HG02981 (cell line): ENCODE measurements at regions not wholly inside any gene's neighbourhood (a gene's known extent, or its start where the extent isn't known, plus 50 kb on each side); places are given as distances from the start of the nearest gene placed in this dataset.
"Not testable (repeated sequence)": the region's sequence is repeated elsewhere in the genome, so short reads cannot be mapped to it uniquely, and the experiment has no call there.

Experiments
- ATAC-seq: cut with Tn5 transposase; IDR thresholded peaks from one replicate; pipeline ENCODE4 v1.9.1; 2021; ENCODE audit warnings: mild to moderate bottlenecking, moderate library complexity; ENCODE audit not compliant: unreplicated experiment

DNA sequence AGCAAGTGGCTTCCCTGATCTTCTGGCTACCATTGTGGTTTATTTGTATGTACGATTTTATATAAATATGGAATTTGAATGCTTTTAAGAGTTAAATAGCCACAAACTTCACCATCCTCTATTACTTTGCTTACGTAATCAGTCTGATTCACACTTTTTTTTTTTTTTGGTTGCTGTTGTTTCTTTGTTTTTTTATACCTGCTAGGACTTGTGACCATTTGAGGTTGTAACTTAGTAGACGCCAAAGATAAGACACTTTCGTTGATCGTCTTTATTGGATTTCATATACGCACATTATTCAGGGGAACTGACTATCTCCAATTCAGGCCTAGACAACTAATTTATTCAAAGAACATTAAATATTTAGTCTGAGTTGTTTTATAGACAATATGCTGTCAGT is 559.0 kb downstream of the CBLN4 start:
- no peak for ATAC-seq

GRCh38 chr20:55439070-55439469 is 566.2 kb downstream of the CBLN4 start:
- no peak for ATAC-seq

GRCh38 chr20:55437798-55438415 is 567.4 kb downstream of the CBLN4 start:
- ATAC-seq = no peak

DNA sequence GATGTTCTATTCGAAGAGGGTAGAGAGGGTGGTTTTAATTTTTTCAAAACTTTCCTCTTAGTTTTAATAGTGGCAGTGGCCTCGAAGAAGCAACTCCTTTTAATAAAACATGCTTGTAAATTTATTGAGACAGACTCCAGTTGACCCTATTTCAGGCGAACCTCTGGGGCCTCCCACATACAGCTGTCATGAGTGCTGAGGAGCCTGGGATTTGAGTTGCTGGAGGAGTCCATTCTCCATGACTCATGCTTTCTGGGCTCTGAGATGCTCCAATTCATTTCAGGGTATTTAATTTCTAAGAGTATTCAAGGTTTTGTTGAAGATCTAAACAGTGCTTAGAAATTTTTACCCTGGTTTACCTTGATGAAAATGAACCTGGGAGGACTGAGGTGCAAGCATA is 580.4 kb downstream of the CBLN4 start:
- no peak for ATAC-seq

DNA sequence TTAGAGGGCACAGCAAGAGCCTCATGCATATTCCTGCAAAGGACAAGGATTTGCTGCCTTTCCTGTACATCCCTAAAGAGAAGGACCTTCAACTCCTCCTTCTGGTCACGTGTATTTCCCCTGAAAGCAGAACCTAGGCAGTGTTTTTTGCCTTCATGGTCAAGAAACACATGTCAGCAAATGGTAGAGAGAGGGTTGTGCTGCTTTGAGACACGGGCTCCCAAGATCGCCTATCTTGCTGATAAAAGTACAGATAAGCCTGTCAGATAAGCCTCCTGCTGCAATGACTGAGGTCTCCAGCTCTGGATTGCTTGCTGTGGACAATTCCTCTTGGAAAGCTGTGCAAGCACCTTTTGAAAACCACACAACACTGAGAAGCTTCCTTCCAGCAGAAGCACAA is 580.8 kb downstream of the CBLN4 start:
- no peak for ATAC-seq

- ATAC-seq = no peak
Observed at GRCh38 chr20:55417836-55418235, 587.5 kb downstream of the CBLN4 start.

GRCh38 chr20:55415567-55416142 is 589.7 kb downstream of the CBLN4 start:
- ATAC-seq = no peak

GRCh38 chr20:55412508-55412907 is 592.8 kb downstream of the CBLN4 start:
- ATAC-seq = not testable (repeated sequence)

DNA sequence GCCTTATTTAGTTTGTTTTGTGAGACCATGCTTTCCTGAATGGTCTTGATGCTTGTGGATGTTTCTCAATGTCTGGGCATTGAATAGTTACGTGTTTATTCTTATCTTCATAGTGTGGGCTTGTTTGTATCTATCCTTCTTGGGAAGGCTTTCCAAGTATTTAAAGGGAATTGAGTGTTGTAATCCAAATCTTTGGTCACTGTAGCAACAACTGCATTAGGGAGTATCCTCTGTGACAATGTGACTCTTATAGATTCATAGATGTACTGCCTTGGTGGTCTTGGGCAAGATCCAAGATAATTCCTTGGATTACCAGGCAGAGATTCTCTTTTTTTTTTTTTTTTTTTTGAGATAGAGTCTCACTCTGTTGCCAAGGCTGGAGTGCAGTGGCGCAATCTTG is 598.4 kb downstream of the CBLN4 start:
- no peak for ATAC-seq

- ATAC-seq = no peak
Observed at GRCh38 chr20:55394592-55394991, 610.7 kb downstream of the CBLN4 start.

GRCh38 chr20:55390791-55391190 is 614.5 kb downstream of the CBLN4 start:
- no peak for ATAC-seq

- ATAC-seq = no peak
Observed at GRCh38 chr20:55386686-55387085, 618.6 kb downstream of the CBLN4 start.

GRCh38 chr20:55375920-55376319 is 629.4 kb downstream of the CBLN4 start:
- ATAC-seq = no peak

DNA sequence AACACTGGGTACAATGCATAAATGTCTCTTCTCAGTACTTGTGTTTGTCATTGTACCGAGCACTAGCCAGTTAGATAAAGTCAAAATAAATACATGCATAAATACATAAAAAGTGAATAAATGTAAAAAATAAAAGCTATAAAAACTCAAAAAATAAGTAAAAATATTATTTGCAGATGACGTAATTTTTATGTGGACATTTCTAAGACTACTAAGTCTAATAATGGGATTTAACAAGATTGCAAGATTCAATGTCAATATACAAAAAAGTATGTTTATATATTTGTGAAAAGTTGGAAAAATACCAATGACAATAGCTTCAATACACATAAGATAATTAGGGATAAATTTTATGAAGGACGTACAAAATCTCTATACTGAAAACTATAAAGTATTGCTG is 639.6 kb downstream of the CBLN4 start:
- ATAC-seq = no peak

DNA sequence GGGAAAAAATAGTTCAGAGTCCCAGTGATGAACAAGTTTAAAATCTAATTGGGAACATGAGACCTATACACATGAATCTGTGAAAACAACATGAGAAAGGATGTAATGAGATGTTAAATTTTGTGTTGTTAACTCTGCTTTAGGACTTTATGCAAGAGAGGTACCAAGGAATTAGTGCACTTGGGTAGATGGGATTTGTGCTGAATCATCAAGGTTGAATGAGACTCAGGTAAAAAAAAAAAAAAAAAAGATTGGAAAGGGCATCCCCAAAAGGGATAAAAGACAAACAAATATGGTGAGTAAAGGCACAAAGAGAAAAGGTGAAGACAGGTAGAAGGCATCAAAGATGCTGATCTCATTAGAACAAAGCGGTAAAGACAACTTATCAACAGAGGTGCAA is 644.4 kb downstream of the CBLN4 start:
- ATAC-seq = no peak

GRCh38 chr20:55354720-55355119 is 650.6 kb downstream of the CBLN4 start:
- no peak for ATAC-seq

DNA sequence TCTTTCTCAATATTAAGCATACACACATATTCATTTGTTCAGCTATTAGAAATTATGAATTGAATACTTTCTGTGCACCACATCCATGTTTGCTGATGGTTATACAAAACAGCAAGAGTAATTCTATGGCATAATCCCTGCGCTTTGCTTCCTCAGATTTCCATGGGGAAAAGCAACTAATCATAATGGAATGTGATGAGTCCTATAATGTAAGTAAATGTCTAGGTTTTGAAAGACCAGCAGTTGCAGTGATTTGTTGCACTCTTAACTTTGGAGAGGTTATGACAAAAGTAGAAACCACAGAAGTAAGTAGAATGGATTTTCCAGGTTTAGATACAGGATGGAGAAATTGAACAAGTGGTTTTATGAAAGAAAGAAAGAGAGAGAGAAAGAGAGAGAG is 652.1 kb downstream of the CBLN4 start:
- no peak for ATAC-seq

DNA sequence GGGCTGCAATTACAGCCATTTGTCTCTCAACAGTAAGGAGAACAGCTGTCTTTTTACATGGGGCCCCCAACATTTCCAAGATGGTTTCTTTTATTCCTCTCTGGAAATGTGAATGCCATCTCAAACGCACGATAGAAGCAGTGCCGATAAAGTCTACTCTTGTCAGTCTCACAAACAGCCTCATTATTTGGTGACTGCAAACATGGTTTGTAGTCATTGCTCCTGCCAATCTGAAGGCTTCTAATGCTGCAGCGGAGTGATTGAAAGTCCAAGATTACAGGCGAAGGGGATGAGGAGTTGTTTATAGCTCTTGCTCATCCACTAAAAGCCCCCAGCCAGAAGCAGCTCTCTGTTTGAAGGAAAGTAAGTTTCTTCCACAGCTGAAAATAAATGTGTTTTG is 657.1 kb downstream of the CBLN4 start:
- ATAC-seq = no peak

DNA sequence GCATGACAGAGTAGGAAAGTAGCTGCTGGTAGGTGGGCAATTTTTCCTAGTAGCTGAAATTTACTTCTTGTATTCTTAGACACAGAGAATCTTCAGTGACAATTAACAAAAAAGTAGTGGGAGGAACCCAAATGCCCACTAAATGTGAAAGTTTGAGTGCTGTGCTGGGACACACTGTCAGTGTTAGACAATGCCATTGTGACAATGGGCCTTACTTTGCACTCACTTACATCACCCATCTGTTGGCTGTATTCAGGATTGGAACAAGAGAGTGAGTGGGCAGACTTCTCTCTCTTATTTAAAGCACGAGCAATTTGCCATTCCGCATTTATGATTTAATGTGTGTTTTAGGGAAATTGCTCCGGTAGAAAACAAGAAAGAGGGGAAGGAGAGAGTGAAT is 662.5 kb downstream of the CBLN4 start:
- ATAC-seq = no peak

DNA sequence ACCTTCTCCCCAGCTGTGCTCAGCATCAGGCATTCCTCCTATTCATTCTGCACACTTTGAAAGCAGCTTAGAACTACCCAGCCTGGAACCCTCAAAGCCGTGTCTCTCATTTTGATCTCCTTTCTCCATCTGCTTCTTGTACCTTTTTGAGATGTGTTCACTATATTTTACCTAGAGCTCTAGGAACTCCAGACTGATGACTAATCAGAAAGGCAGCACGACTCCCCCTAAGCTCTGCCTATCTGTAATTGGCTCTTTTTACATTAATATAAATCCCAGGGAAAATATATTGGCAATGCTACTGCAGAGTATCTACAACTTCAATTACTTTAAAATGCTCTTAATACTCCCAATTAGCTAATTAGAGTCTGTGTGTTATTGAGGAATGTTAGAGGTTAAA is 671.5 kb downstream of the CBLN4 start:
- ATAC-seq = no peak

DNA sequence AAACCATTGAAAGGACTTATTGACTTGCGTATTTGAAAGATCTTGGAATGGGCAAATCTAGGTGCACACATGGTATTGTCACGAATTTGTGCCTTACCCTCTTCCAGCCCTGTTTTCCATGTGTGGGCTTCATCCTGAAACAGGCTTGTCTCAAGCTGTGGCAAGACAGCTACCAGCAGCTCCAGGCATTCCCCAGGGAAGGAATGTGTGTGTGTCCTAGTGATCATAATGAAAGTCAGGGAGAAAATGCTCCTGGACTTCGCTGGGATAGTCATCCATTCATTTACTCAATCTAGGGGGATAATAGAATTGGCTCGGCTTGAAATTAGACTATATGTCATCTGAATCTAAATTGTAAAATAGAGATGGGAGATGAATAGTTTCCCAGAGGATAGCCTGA is 676.2 kb downstream of the CBLN4 start:
- no peak for ATAC-seq

- ATAC-seq = no peak
Observed at GRCh38 chr20:55322745-55323144, 682.6 kb downstream of the CBLN4 start.

- no peak for ATAC-seq
Observed at GRCh38 chr20:55316753-55317152, 688.6 kb downstream of the CBLN4 start.
